HepG2 (cell line): ENCODE measurements at regions not wholly inside any gene's neighbourhood (a gene's known extent, or its start where the extent isn't known, plus 50 kb on each side); places are given as distances from the start of the nearest gene placed in this dataset.

ENCODE experiments used
- ATAC-seq: fragments of 200-7000 bp; cut with Tn5 transposase; 3 replicates; pipeline ENCODE4 v1.9.1; 2020; ENCODE audit warnings: mild to moderate bottlenecking, moderate library complexity
- BruUV-seq: library from RNA; stranded (reverse); fragments of 400-500 nt; replicated peaks from 2 replicates; lab custom pipeline; 2021; lab: Mats Ljungman, UMichigan
- CTCF ChIA-PET: fragments of 300-600 bp; formaldehyde crosslinking; extraction: SDS; loops from one replicate; lab custom pipeline; 2021; ENCODE audit warnings: low total read pairs, inconsistent platforms, low intra/inter-chr PET ratio; lab: Yijun Ruan, JAX
- POLR2A ChIA-PET: fragments of 350-600 bp; sonication (Branson Sonifier 250); formaldehyde crosslinking; loops from one replicate; lab custom pipeline; 2020; ENCODE audit warnings: antibody characterized with exemption, inconsistent platforms; lab: Yijun Ruan, JAX
- DNase-seq: peaks from one replicate; pipeline ENCODE4 v3.0.0-alpha.2; 2015; ENCODE audit warnings: low spot score
- FAIRE-seq: peaks from 3 replicates; lab custom pipeline; 2011; peaks lifted over from hg19 to GRCh38; lab: Jason Lieb, UNC
- H2AFZ ChIP-seq: one replicate; pipeline ENCODE4 v1.6.1; 2011; ENCODE audit warnings: low read length, inconsistent platforms
- H3K27ac ChIP-seq: fragments of 300-600 bp; 3 replicates; pipeline ENCODE4 v1.8.0; 2011; ENCODE audit warnings: mixed run types, mild to moderate bottlenecking, mixed read lengths, low read length, inconsistent platforms; ENCODE audit not compliant: insufficient read depth; ENCODE audit errors: extremely low read length
- H3K27me3 ChIP-seq, 2 experiments: fragments of 200-600 bp in 1 of 2; 2 replicates in 1 of 2; 3 replicates in 1 of 2; pipeline versions ENCODE4 v1.6.0 to v1.8.0; 2011; ENCODE audit warnings: low read length in 2 of 2, mild to moderate bottlenecking in 2 of 2, moderate library complexity in 2 of 2, inconsistent platforms in 1 of 2; ENCODE audit not compliant: insufficient read depth in 2 of 2, control insufficient read depth in 1 of 2
- H3K36me3 ChIP-seq, 2 experiments: fragments of 200-600 bp in 1 of 2; replicated peaks in 1 of 2; 2 replicates in 1 of 2; 3 replicates in 1 of 2; pipeline versions ENCODE4 v1.5.1 to v1.8.0; 2011; ENCODE audit warnings: low read length in 2 of 2, inconsistent platforms in 1 of 2; ENCODE audit not compliant: insufficient read depth in 2 of 2, control insufficient read depth in 1 of 2
- H3K4me1 ChIP-seq: 2 replicates; pipeline ENCODE4 v1.5.1; 2012; ENCODE audit warnings: low read length, inconsistent platforms; ENCODE audit not compliant: insufficient read depth
- H3K4me2 ChIP-seq: 2 replicates; pipeline ENCODE4 v1.6.0; 2011; ENCODE audit warnings: low read depth, low read length, inconsistent platforms
- H3K4me3 ChIP-seq, 3 experiments: fragments of 200-600 bp in 1 of 3; sonication (generic), shearing (Covaris generic) in 1 of 3; replicated peaks in 1 of 3; 2 replicates each; pipeline ENCODE4 v1.5.1; 2011 to 2016; ENCODE audit warnings: low read length in 3 of 3, inconsistent platforms in 2 of 3, low read depth in 2 of 3, mild to moderate bottlenecking in 2 of 3, control low read depth in 1 of 3, mixed read lengths in 1 of 3; ENCODE audit not compliant: insufficient read depth in 1 of 3
- H3K79me2 ChIP-seq: one replicate; pipeline ENCODE4 v1.6.1; 2011; ENCODE audit warnings: low read length, inconsistent platforms; ENCODE audit not compliant: insufficient read depth
- H3K9ac ChIP-seq: 2 replicates; pipeline ENCODE4 v1.6.0; 2011; ENCODE audit warnings: mild to moderate bottlenecking, low read depth, low read length, inconsistent platforms; ENCODE audit not compliant: insufficient read depth
- H3K9me3 ChIP-seq: 2 replicates; pipeline ENCODE4 v1.5.1; 2012; ENCODE audit warnings: mild to moderate bottlenecking, low read length
- H4K20me1 ChIP-seq: 2 replicates; pipeline ENCODE4 v1.6.0; 2011; ENCODE audit warnings: inconsistent platforms, mild to moderate bottlenecking, low read length, moderate library complexity; ENCODE audit not compliant: insufficient read depth
- CC2D1A ChIP-seq: sonication (generic); formaldehyde crosslinking; IDR thresholded peaks from 2 replicates; pipeline ENCODE4 v1.8.1; 2023; ENCODE audit warnings: mild to moderate bottlenecking, missing genetic modification reagents
- ESRRA ChIP-seq: sonication (generic); formaldehyde crosslinking; IDR thresholded peaks from 2 replicates; pipeline ENCODE4 v1.5.1; 2020; ENCODE audit warnings: mild to moderate bottlenecking, low read depth, missing genetic modification reagents
- HNRNPL ChIP-seq: fragments of 200-400 bp; formaldehyde crosslinking; IDR thresholded peaks from 2 replicates; pipeline ENCODE4 v1.6.1; 2017; ENCODE audit warnings: mild to moderate bottlenecking, low read depth, low read length
- KAT8 ChIP-seq: IDR thresholded peaks from 2 replicates; pipeline ENCODE4 v1.6.1; 2016; ENCODE audit warnings: missing genetic modification reagents, missing compliant biosample characterization
- KDM4B ChIP-seq: sonication (generic); formaldehyde crosslinking; IDR thresholded peaks from 2 replicates; pipeline ENCODE4 v1.4.0; 2020; ENCODE audit warnings: missing genetic modification reagents
- KLF6 ChIP-seq: IDR thresholded peaks from 2 replicates; pipeline ENCODE4 v1.8.0; 2016; ENCODE audit warnings: missing biosample characterization, missing genetic modification reagents
- NFIB ChIP-seq: sonication (generic); formaldehyde crosslinking; IDR thresholded peaks from 2 replicates; pipeline ENCODE4 v1.9.0; 2021; ENCODE audit warnings: missing genetic modification reagents, mild to moderate bottlenecking, borderline replicate concordance
- NFYC ChIP-seq: IDR thresholded peaks from 2 replicates; pipeline ENCODE4 v1.6.1; 2016; ENCODE audit warnings: missing genetic modification reagents, missing compliant biosample characterization
- NR2C2 ChIP-seq: sonication (generic); formaldehyde crosslinking; IDR thresholded peaks from 2 replicates; pipeline ENCODE4 v1.4.0; 2020; ENCODE audit warnings: missing genetic modification reagents, mild to moderate bottlenecking, moderate library complexity, borderline replicate concordance
- RFXANK ChIP-seq: IDR thresholded peaks from 2 replicates; pipeline ENCODE4 v1.6.1; 2016
- SETDB1 ChIP-seq: sonication (generic); formaldehyde crosslinking; IDR thresholded peaks from 2 replicates; pipeline ENCODE4 v1.5.1; 2020; ENCODE audit warnings: missing genetic modification reagents, mild to moderate bottlenecking, borderline replicate concordance
- SP1 ChIP-seq, 2 experiments: fragments of 450-650 bp in 1 of 2; sonication (generic) in 1 of 2; formaldehyde crosslinking in 1 of 2; IDR thresholded peaks; 2 replicates each; pipeline versions ENCODE4 v1.4.0 to v1.6.1; 2016 to 2020; ENCODE audit warnings: missing genetic modification reagents in 1 of 2
- SRY ChIP-seq: sonication (generic); formaldehyde crosslinking; IDR thresholded peaks from 2 replicates; pipeline ENCODE4 v1.8.0; 2022; ENCODE audit warnings: mild to moderate bottlenecking, missing genetic modification reagents
- ZC3H4 ChIP-seq: sonication (generic); formaldehyde crosslinking; IDR thresholded peaks from 2 replicates; pipeline ENCODE4 v1.4.0; 2020; ENCODE audit warnings: missing genetic modification reagents, borderline replicate concordance
- WGBS: methylation state at CpG from one replicate; pipeline ENCODE4 v1.1.6; 2017; ENCODE audit warnings: low lambda C conversion rate; 5-methylcytosine and 5-hydroxymethylcytosine counted together
- in situ Hi-C: cut with HindIII; loops from 2 replicates; pipeline ENCODE4 v1.10.0; 2017; ENCODE audit warnings: low pct_unique_long_range_greater_than_20kb; ENCODE audit not compliant: extremely low pct_ligation_motif_present
- intact Hi-C: fragments of 100-400 bp; cut with micrococcal nuclease; formaldehyde crosslinking; loops from one replicate; pipeline ENCODE4 v1.10.0; 2022; ENCODE audit not compliant: unreplicated experiment
- TF ChIP-seq, protein P1 (sequence below): sonication (generic); formaldehyde crosslinking; IDR thresholded peaks from 2 replicates; pipeline ENCODE4 v1.8.0; 2022; ENCODE audit warnings: mild to moderate bottlenecking, missing genetic modification reagents, borderline replicate concordance
- TF ChIP-seq, protein P2 (sequence below), 2 experiments: sonication (generic) in 1 of 2; formaldehyde crosslinking in 1 of 2; IDR thresholded peaks; 2 replicates each; pipeline versions ENCODE4 v1.6.1 to v1.9.0; 2014 to 2022; ENCODE audit warnings: antibody characterized with exemption in 1 of 2, borderline replicate concordance in 1 of 2, inconsistent platforms in 1 of 2, low read depth in 1 of 2, missing genetic modification reagents in 1 of 2
- TF ChIP-seq, protein P3 (sequence below): sonication (generic); formaldehyde crosslinking; conservative IDR thresholded peaks from 2 replicates; pipeline ENCODE4 v1.4.0; 2020; ENCODE audit warnings: missing genetic modification reagents

DNA sequence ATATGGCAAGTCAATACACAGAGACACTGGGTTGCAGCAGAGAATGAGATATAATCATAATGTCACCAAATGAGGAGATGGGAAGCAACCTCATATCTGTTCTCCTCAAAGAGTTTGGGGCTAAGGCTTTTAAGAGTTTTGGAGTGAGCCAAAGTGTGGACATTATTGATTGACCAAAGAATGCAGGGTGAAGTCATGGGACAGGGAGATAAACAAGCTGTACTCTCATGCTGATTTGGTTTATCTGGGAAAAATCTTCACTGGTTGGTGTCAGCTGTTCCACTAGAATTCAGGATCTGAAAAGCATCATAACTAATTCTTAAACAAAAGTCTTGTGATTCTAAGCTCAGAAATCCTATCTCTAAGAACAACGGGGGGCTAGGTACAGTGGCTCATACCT lies 585.9 kb upstream of the NRP1 start (continued):
- TF ChIP-seq KAT8 (CRISPR knock-in tag) (no peak), NFYC (CRISPR knock-in tag) (no peak)
- TF ChIP-seq, protein P1, sequence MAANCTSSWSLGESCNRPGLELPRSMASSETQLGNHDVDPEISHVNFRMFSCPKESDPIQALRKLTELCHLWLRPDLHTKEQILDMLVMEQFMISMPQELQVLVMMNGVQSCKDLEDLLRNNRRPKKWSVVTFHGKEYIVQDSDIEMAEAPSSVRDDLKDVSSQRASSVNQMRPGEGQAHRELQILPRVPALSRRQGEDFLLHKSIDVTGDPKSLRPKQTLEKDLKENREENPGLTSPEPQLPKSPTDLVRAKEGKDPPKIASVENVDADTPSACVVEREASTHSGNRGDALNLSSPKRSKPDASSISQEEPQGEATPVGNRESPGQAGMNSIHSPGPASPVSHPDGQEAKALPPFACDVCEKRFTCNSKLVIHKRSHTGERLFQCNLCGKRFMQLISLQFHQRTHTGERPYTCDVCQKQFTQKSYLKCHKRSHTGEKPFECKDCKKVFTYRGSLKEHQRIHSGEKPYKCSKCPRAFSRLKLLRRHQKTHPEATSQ (CRISPR knock-in tag): no peak

DNA sequence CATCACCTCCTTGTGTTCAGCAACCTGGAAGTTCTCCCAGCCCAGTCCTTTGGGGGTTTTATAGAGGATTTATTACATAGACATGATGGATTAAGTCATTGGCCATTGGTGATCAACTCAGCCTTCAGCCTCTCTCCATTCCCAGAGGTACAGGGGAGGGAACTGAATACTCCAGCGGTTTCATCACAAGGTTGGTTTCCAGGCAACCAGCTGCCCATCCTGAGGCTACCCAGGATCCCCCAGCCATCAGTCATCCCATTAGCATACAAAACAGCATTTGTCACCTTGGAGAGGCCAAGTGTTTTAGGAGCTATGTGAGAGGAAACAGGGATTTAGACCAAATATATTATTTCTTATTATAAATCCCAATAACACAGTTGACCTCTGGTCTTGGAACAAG lies 584.8 kb upstream of the NRP1 start:
- Histone ChIP-seq H3K4me2 (no peak overlapping the region), H3K4me1 (peaks cover 17% of the 10 kb centered on the region), H3K9me3 (no peaks in the 10 kb centered on the region), H3K27ac (no peak overlapping the region), H4K20me1 (no peaks in the 10 kb centered on the region), H3K27me3 (no peaks in the 10 kb centered on the region), H3K4me3 (no peak overlapping the region), H2AFZ (no peak overlapping the region), H3K79me2 (no peaks in the 10 kb centered on the region), H3K9ac (no peak overlapping the region), H3K36me3 (no peaks in the 10 kb centered on the region)
- CTCF ChIA-PET: no interaction called here
- intact Hi-C loops: no loop called here
- no TSS peak for BruUV-seq
- in situ Hi-C loops: no loop called here
- 80% methylated on average over 1 of the region's 1 CpG for WGBS
- POLR2A ChIA-PET: no interaction called here
- ATAC-seq (no peak), FAIRE-seq (no peak), DNase-seq (no peak)
- TF ChIP-seq SETDB1 (CRISPR knock-in tag): no peak
- TF ChIP-seq KDM4B: no peak
- no peak for TF ChIP-seq NFIB (CRISPR knock-in tag)
- TF ChIP-seq HNRNPL: no peak
- no peak for TF ChIP-seq ESRRA (CRISPR knock-in tag)
- TF ChIP-seq SRY (CRISPR knock-in tag): no peak
- TF ChIP-seq, protein P2, sequence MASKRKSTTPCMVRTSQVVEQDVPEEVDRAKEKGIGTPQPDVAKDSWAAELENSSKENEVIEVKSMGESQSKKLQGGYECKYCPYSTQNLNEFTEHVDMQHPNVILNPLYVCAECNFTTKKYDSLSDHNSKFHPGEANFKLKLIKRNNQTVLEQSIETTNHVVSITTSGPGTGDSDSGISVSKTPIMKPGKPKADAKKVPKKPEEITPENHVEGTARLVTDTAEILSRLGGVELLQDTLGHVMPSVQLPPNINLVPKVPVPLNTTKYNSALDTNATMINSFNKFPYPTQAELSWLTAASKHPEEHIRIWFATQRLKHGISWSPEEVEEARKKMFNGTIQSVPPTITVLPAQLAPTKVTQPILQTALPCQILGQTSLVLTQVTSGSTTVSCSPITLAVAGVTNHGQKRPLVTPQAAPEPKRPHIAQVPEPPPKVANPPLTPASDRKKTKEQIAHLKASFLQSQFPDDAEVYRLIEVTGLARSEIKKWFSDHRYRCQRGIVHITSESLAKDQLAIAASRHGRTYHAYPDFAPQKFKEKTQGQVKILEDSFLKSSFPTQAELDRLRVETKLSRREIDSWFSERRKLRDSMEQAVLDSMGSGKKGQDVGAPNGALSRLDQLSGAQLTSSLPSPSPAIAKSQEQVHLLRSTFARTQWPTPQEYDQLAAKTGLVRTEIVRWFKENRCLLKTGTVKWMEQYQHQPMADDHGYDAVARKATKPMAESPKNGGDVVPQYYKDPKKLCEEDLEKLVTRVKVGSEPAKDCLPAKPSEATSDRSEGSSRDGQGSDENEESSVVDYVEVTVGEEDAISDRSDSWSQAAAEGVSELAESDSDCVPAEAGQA (IDR thresholded peaks at IDR 0.05; ENCODE audit: low read depth): no peak
- TF ChIP-seq, protein P2 (CRISPR knock-in tag; IDR thresholded peaks at IDR 0.05; ENCODE audit: borderline replicate concordance): no peak
- no peak for TF ChIP-seq CC2D1A (CRISPR knock-in tag)
- TF ChIP-seq KLF6 (CRISPR knock-in tag): no peak
- TF ChIP-seq RFXANK: no peak
- no peak for TF ChIP-seq NR2C2
- TF ChIP-seq SP1 (IDR thresholded peaks at IDR 0.05): no peak
- no peak for TF ChIP-seq SP1 (CRISPR knock-in tag; IDR thresholded peaks at IDR 0.05)
- TF ChIP-seq ZC3H4 (CRISPR knock-in tag): no peak
- TF ChIP-seq, protein P3, sequence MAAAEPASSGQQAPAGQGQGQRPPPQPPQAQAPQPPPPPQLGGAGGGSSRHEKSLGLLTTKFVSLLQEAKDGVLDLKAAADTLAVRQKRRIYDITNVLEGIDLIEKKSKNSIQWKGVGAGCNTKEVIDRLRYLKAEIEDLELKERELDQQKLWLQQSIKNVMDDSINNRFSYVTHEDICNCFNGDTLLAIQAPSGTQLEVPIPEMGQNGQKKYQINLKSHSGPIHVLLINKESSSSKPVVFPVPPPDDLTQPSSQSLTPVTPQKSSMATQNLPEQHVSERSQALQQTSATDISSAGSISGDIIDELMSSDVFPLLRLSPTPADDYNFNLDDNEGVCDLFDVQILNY: no peak
